ENCODE measurements at regions not wholly inside any gene's neighbourhood (a gene's known extent, or its start where the extent isn't known, plus 50 kb on each side); places are given as distances from the start of the nearest gene placed in this dataset.

DNA sequence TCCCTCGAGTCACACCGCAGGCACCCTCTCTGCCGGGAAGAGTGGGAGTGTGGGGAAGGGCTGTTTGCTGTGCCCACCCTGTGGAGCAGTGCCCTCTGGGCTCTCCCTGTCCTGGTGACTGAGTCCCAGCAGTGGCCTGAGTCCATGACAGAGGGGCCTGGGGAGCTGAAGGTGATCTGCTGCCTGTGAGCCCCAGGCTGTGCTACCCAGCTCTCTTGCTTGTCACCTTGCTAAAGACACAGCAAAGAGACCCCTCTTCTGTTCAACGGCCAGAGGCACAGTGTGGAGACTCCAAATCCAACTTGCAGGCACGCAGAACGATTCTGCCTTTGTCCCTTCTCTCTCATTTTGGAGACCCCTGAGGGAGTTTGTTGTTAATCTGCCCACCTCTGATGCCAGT is 232.6 kb downstream of the OPA1 start:
- Histone ChIP-seq H3K4ac (replicated peaks; ENCODE audit: insufficient read length, low read depth, low read length) (no peak overlapping the region), H4K5ac (ENCODE audit: insufficient read length, low read depth, low read length) (no peak overlapping the region), H4K20me1 (replicated peaks in 1 of 2; ENCODE audit: control insufficient read depth in 1 of 2, insufficient read depth in 2 of 2, low read length in 2 of 2) (no peaks in the 10 kb centered on the region), H2AFZ (ENCODE audit: low read length) (no peak overlapping the region), H2BK20ac (ENCODE audit: low read length) (peak overlapping the region; percentile 15; the same call in 1 of the 2 replicates), H2BK120ac (replicated peaks; ENCODE audit: low read depth, low read length) (no peak overlapping the region), H2BK5ac (ENCODE audit: low read depth, low read length) (no peak overlapping the region), H3K56ac (replicated peaks; ENCODE audit: insufficient read length, low read depth, low read length) (no peak overlapping the region), H3K23me2 (ENCODE audit: low read depth, low read length) (no peaks in the 10 kb centered on the region), H3K27me3 (replicated peaks in 1 of 4; ENCODE audit: control insufficient read depth in 3 of 4, extremely low read depth in 1 of 4, insufficient read depth in 3 of 4, low read length in 3 of 4) (peaks cover 0 to 5% (median 0%) of the 10 kb centered on the region in 4 experiments; a peak in 2 of 7 replicates), H3K14ac (ENCODE audit: insufficient read length) (no peak overlapping the region), H2AK5ac (ENCODE audit: low read depth, low read length) (no peak overlapping the region), H3K27ac (ENCODE audit: low read depth, low read length) (no peak overlapping the region), H2BK12ac (ENCODE audit: low read depth, low read length) (peak overlapping the region; percentile 52; the same call in 1 of the 2 replicates), H3K4me1 (replicated peaks in 1 of 4; ENCODE audit: control insufficient read depth in 3 of 4, insufficient read depth in 4 of 4, low read length in 3 of 4) (peaks cover 0 to 14% (median 11%) of the 10 kb centered on the region in 4 experiments; a peak in 3 of 7 replicates), H3K9ac (replicated peaks in 1 of 4; ENCODE audit: extremely low read depth in 1 of 4, low read depth in 3 of 4, low read length in 3 of 4) (no peak overlapping the region), H2BK15ac (ENCODE audit: low read length) (0 out of 2 replicates have a peak overlapping the region, but pooled peaks have one; percentile 61), H3K9me3 (ENCODE audit: insufficient read depth in 2 of 2, low read depth in 1 of 2, low read length in 1 of 2) (no peaks in the 10 kb centered on the region), H4K91ac (replicated peaks; ENCODE audit: insufficient read length, low read length) (no peak overlapping the region), H3K18ac (ENCODE audit: extremely low read depth, low read length) (no peak overlapping the region), H4K8ac (ENCODE audit: extremely low read depth, insufficient read depth, low read length) (no peak overlapping the region), H3K23ac (ENCODE audit: insufficient read length) (no peak overlapping the region), H3K4me2 (ENCODE audit: insufficient read depth in 1 of 2, low read depth in 2 of 2, low read length in 2 of 2) (no peak overlapping the region), H3K4me3 (ENCODE audit: extremely low read depth in 1 of 4, insufficient read depth in 2 of 4, low read depth in 3 of 4, low read length in 4 of 4) (no peak overlapping the region), H3K79me1 (ENCODE audit: low read depth, low read length) (no peaks in the 10 kb centered on the region), H3K79me2 (ENCODE audit: control insufficient read depth in 1 of 2, insufficient read depth in 2 of 2, low read length in 2 of 2) (no peaks in the 10 kb centered on the region), H3K36me3 (ENCODE audit: control insufficient read depth in 2 of 4, insufficient read depth in 4 of 4, low read length in 3 of 4) (no peaks in the 10 kb centered on the region)
- ChIA-PET CTCF (ENCODE audit: partially characterized antibody) (interaction anchor here (0.8 to 2.0 kb wide), 3 partner anchors 8 to 22 kb away, joined by 3 to 9 read pairs (median 3); no protein-coding TSS in a partner anchor), POLR2A (ENCODE audit: partially characterized antibody) (interaction anchor here (1.8 kb wide), 1 partner anchor 13 kb away, joined by 7 read pairs; no protein-coding TSS in a partner anchor)
- WGBS, 2 experiments (ENCODE audit: extremely low coverage in 1 of 2, insufficient coverage in 1 of 2, insufficient read length in 1 of 2, insufficient replicate concordance in 2 of 2, low coverage in 1 of 2, low lambda C conversion rate in 2 of 2, missing lambda C conversion rate in 1 of 2), result 95% methylated on average over 6 of the region's 6 CpGs; no CpG with 5 or more reads in 1 of the 2 experiments
- no peak for TF ChIP-seq PHF8 (conservative IDR thresholded peaks at IDR 0.05; ENCODE audit: low read depth, low read length)
- TF ChIP-seq FOSL1 (IDR thresholded peaks at IDR 0.05; ENCODE audit: insufficient read depth, low read depth, low read length), result no peak
- no peak for TF ChIP-seq MAFK (IDR thresholded peaks at IDR 0.05; ENCODE audit: low read depth, low read length)
- TF ChIP-seq, protein P1, sequence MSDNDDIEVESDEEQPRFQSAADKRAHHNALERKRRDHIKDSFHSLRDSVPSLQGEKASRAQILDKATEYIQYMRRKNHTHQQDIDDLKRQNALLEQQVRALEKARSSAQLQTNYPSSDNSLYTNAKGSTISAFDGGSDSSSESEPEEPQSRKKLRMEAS (IDR thresholded peaks at IDR 0.05), result no peak
- no peak for TF ChIP-seq GTF2F1 (IDR thresholded peaks at IDR 0.05; ENCODE audit: borderline replicate concordance, low read depth, low read length)
- TF ChIP-seq SAP30 (IDR thresholded peaks at IDR 0.05; ENCODE audit: insufficient read depth, insufficient replicate concordance, low read length), result no peak
- TF ChIP-seq KDM1A (IDR thresholded peaks at IDR 0.05; ENCODE audit: borderline replicate concordance, low read length), result no peak
- TF ChIP-seq POU5F1 (IDR thresholded peaks at IDR 0.05; ENCODE audit: low read depth, low read length), result no peak
- no peak for TF ChIP-seq JUND (IDR thresholded peaks at IDR 0.05; ENCODE audit: low read length)
- TF ChIP-seq BACH1 (IDR thresholded peaks at IDR 0.05; ENCODE audit: low read length), result no peak
- no peak for TF ChIP-seq TCF12 (IDR thresholded peaks at IDR 0.05; ENCODE audit: low read depth, low read length)
- TF ChIP-seq SRF (IDR thresholded peaks at IDR 0.05; ENCODE audit: low read depth, low read length), result no peak
- TF ChIP-seq EP300 (IDR thresholded peaks at IDR 0.05; ENCODE audit: borderline replicate concordance in 1 of 2, low read depth in 2 of 2, low read length in 2 of 2), result no peak
- TF ChIP-seq TEAD4 (IDR thresholded peaks at IDR 0.05; ENCODE audit: low read depth, low read length), result no peak
- FAIRE-seq, result no peak
- no peak for DNase-seq (ENCODE audit: low read depth in 1 of 2, low spot score in 2 of 2)

All from H1 (cell line).